Skeletal muscle tissue (tissue), 3 donors: ENCODE measurements at regions not wholly inside any gene's neighbourhood (a gene's known extent, or its start where the extent isn't known, plus 50 kb on each side); places are given as distances from the start of the nearest gene placed in this dataset.

ENCODE experiments used
- H3K27ac ChIP-seq: one replicate; pipeline ENCODE4 v1.7.0; 2013; ENCODE audit warnings: mild to moderate bottlenecking, low read depth, low read length, inconsistent platforms
- H3K27me3 ChIP-seq, 3 donors: one replicate each; pipeline ENCODE4 v1.7.0; 2013; ENCODE audit warnings: low read length in 3 of 3; ENCODE audit not compliant: control insufficient read depth in 3 of 3, insufficient read depth in 3 of 3
- H3K36me3 ChIP-seq, 3 donors: one replicate each; pipeline ENCODE4 v1.7.0; 2013; ENCODE audit warnings: low read length in 3 of 3; ENCODE audit not compliant: control insufficient read depth in 3 of 3, insufficient read depth in 3 of 3
- H3K4me1 ChIP-seq, 3 donors: one replicate each; pipeline ENCODE4 v1.7.0; 2013; ENCODE audit warnings: low read length in 3 of 3, mild to moderate bottlenecking in 3 of 3; ENCODE audit not compliant: control insufficient read depth in 3 of 3, insufficient read depth in 3 of 3
- H3K4me3 ChIP-seq, 3 donors: one replicate each; pipeline ENCODE4 v1.7.0; 2013; ENCODE audit warnings: low read length in 3 of 3
- H3K9ac ChIP-seq, 3 donors: one replicate each; pipeline ENCODE4 v1.7.0; 2013; ENCODE audit warnings: low read length in 3 of 3, mild to moderate bottlenecking in 3 of 3, moderate library complexity in 2 of 3, low read depth in 1 of 3
- H3K9me3 ChIP-seq, 3 donors: one replicate each; pipeline ENCODE4 v1.7.0; 2013; ENCODE audit warnings: low read length in 3 of 3; ENCODE audit not compliant: control insufficient read depth in 3 of 3
- donor health status: Osteomylitis.

- H3K27me3 ChIP-seq = no peaks in the 10 kb centered on the region
- H3K36me3 ChIP-seq = peaks cover 0 to 4% (median 0%) of the 10 kb centered on the region in 3 donors
- H3K4me1 ChIP-seq = peaks cover 9 to 14% (median 11%) of the 10 kb centered on the region in 3 donors
- no peak overlapping the region for H3K4me3 ChIP-seq
- H3K9ac ChIP-seq = no peak overlapping the region
- H3K27ac ChIP-seq = no peak overlapping the region
- peaks cover 0 to 1% (median 0%) of the 10 kb centered on the region in 3 donors for H3K9me3 ChIP-seq
Measured at GRCh38 chr2:174660984-174661675, 63.5 kb upstream of the WIPF1 start.

- H3K27ac ChIP-seq = no peak overlapping the region
- H3K9me3 ChIP-seq = peaks cover 0 to 5% (median 0%) of the 10 kb centered on the region in 3 donors
- peaks cover 0 to 4% (median 0%) of the 10 kb centered on the region in 3 donors for H3K36me3 ChIP-seq
- H3K4me1 ChIP-seq = peaks cover 9 to 12% (median 9%) of the 10 kb centered on the region in 3 donors
- no peak overlapping the region for H3K9ac ChIP-seq
- H3K4me3 ChIP-seq = no peak overlapping the region
- no peaks in the 10 kb centered on the region for H3K27me3 ChIP-seq
Measured at GRCh38 chr2:174659069-174659900, 61.7 kb upstream of the WIPF1 start.

DNA sequence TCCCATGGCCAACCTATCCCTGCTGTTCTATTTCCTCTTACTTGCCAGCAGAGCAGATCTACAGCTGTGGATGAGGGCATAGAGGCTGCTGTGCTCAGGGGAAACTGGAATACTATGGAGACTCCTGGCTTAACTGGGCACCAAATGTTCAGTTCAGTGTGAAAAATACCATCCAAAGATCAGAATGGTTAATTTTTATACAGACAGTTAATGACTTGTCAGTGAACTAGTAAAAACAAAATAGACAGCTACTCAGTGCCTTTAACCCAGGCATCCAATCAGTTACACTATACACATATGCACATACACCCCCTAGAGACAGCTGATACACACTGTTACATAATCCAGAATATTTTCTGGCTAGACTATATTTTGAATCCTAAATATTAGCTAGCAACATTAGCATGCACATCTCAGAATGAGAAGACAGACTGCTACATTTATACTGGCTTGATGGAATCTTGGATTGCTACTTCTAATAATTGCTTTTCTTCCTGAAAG is 59.1 kb upstream of the WIPF1 start:
- Histone ChIP-seq H3K4me3 (no peak overlapping the region), H3K9ac (no peak overlapping the region), H3K9me3 (peaks cover 0 to 5% (median 0%) of the 10 kb centered on the region in 3 donors), H3K4me1 (no peaks in the 10 kb centered on the region), H3K27me3 (no peaks in the 10 kb centered on the region), H3K27ac (no peak overlapping the region), H3K36me3 (peaks cover 0 to 4% (median 0%) of the 10 kb centered on the region in 3 donors)

DNA sequence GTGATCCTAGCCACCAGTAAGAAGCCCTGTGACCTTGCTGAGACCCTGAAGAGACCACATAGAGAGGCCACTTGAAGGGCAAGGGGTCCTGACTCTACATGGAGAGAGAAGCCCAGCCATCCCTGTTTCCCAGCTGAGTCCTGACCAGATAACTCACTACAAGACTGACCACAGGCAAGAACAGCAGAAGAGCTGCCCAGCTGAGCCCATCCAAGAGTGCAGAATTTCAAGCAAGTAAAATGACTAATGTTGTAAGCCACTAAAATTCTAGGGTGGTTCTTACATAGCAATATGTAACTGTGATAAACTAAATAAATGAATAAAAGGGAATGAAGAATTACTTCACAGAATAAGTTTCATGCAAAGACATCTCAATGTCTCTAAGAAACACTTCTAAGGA is 58.4 kb upstream of the WIPF1 start:
- Histone ChIP-seq H3K9me3 (peaks cover 0 to 5% (median 0%) of the 10 kb centered on the region in 3 donors), H3K27ac (no peak overlapping the region), H3K27me3 (no peaks in the 10 kb centered on the region), H3K4me1 (no peaks in the 10 kb centered on the region), H3K36me3 (peaks cover 0 to 4% (median 0%) of the 10 kb centered on the region in 3 donors), H3K9ac (no peak overlapping the region), H3K4me3 (no peak overlapping the region)

GRCh38 chr2:174654419-174654941 is 56.9 kb upstream of the WIPF1 start:
- H3K9ac ChIP-seq = no peak overlapping the region
- no peak overlapping the region for H3K4me3 ChIP-seq
- H3K27me3 ChIP-seq = no peaks in the 10 kb centered on the region
- H3K36me3 ChIP-seq = peaks cover 0 to 3% (median 0%) of the 10 kb centered on the region in 3 donors
- peaks cover 0 to 5% (median 0%) of the 10 kb centered on the region in 3 donors for H3K9me3 ChIP-seq
- H3K4me1 ChIP-seq = no peaks in the 10 kb centered on the region
- H3K27ac ChIP-seq = no peak overlapping the region

GRCh38 chr2:174648896-174649295 is 51.3 kb upstream of the WIPF1 start:
- Histone ChIP-seq H3K27me3 (no peaks in the 10 kb centered on the region), H3K9ac (no peak overlapping the region), H3K9me3 (no peaks in the 10 kb centered on the region), H3K4me3 (no peak overlapping the region), H3K36me3 (no peaks in the 10 kb centered on the region), H3K4me1 (no peaks in the 10 kb centered on the region), H3K27ac (no peak overlapping the region)
